B cell (primary cell): ENCODE measurements at regions not wholly inside any gene's neighbourhood (a gene's known extent, or its start where the extent isn't known, plus 50 kb on each side); places are given as distances from the start of the nearest gene placed in this dataset.

Source experiments
- ATAC-seq: fragments of 200-7000 bp; cut with Tn5 transposase; one replicate; pipeline ENCODE4 v1.10.0; 2021; ENCODE audit warnings: low read depth, mild to moderate bottlenecking, moderate number of reproducible peaks, moderate library complexity
- CTCF ChIA-PET: fragments of 350-600 bp; sonication (Branson Sonifier 250); formaldehyde crosslinking; loops from one replicate; lab custom pipeline; 2021; ENCODE audit warnings: antibody characterized with exemption, inconsistent platforms; lab: Charles Lee
- POLR2A ChIA-PET: fragments of 350-600 bp; sonication (Branson Sonifier 250); formaldehyde crosslinking; loops from one replicate; lab custom pipeline; 2021; ENCODE audit warnings: antibody characterized with exemption; lab: Charles Lee
- DNase-seq: peaks from one replicate; pipeline ENCODE4 v3.0.0; 2013
- H2AFZ ChIP-seq: 2 replicates; pipeline ENCODE4 v1.6.1; 2012; ENCODE audit warnings: mild to moderate bottlenecking, low read depth, low read length; ENCODE audit not compliant: insufficient read depth, poor library complexity, severe bottlenecking
- H3K27ac ChIP-seq, 2 donors: 1 replicate in 1 of 2; 2 replicates in 1 of 2; pipeline ENCODE4 v1.5.1; 2012 to 2013; ENCODE audit warnings: low read length in 2 of 2, mild to moderate bottlenecking in 2 of 2, moderate library complexity in 1 of 2
- H3K27me3 ChIP-seq, 4 experiments: fragments of 200-600 bp in 1 of 4; sonication (generic) in 1 of 4; replicated peaks in 1 of 4; 1 replicate in 2 of 4; 2 replicates in 2 of 4; pipeline versions ENCODE4 v1.6.1 to v1.7.0; 2013 to 2016; ENCODE audit warnings: low read length in 3 of 4, mild to moderate bottlenecking in 2 of 4, mixed read lengths in 1 of 4, moderate library complexity in 1 of 4; ENCODE audit not compliant: insufficient read depth in 4 of 4, control insufficient read depth in 3 of 4; ENCODE audit errors: control extremely low read depth in 1 of 4
- H3K36me3 ChIP-seq, 2 experiments: replicated peaks in 1 of 2; 1 replicate in 1 of 2; 2 replicates in 1 of 2; pipeline versions ENCODE4 v1.6.1 to v1.7.1; 2013; ENCODE audit warnings: low read length in 1 of 2; ENCODE audit not compliant: insufficient read depth in 2 of 2, control insufficient read depth in 1 of 2; ENCODE audit errors: control extremely low read depth in 1 of 2, extremely low read depth in 1 of 2
- H3K4me1 ChIP-seq, 2 donors: fragments of 200-600 bp in 1 of 2; sonication (generic) in 1 of 2; 1 replicate in 1 of 2; 2 replicates in 1 of 2; pipeline versions ENCODE4 v1.5.1 to v1.6.1; 2013 to 2017; ENCODE audit warnings: low read length in 2 of 2; ENCODE audit not compliant: control insufficient read depth in 2 of 2, insufficient read depth in 2 of 2
- H3K4me2 ChIP-seq: replicated peaks from 2 replicates; pipeline ENCODE3; 2012; ENCODE audit warnings: mild to moderate bottlenecking, low read depth, low read length; ENCODE audit not compliant: poor library complexity, severe bottlenecking
- H3K4me3 ChIP-seq, 5 experiments: fragments of 200-600 bp in 1 of 5; sonication (generic) in 1 of 5; 1 replicate in 3 of 5; 2 replicates in 2 of 5; pipeline versions ENCODE4 v1.5.1 to v1.7.0; 2011 to 2016; ENCODE audit warnings: low read length in 4 of 5, mild to moderate bottlenecking in 4 of 5, low read depth in 2 of 5, control low read depth in 1 of 5, moderate library complexity in 1 of 5; ENCODE audit not compliant: insufficient read depth in 1 of 5; ENCODE audit errors: control extremely low read depth in 1 of 5, extremely low read depth in 1 of 5
- H3K79me2 ChIP-seq: fragments of 200-600 bp; sonication (generic); one replicate; pipeline ENCODE4 v1.6.0; 2016; ENCODE audit warnings: low read length; ENCODE audit not compliant: control insufficient read depth, insufficient read depth
- H3K9ac ChIP-seq: fragments of 200-600 bp; sonication (generic); 2 replicates; pipeline ENCODE4 v1.6.1; 2017; ENCODE audit warnings: mild to moderate bottlenecking, low read length, moderate library complexity
- H3K9me3 ChIP-seq, 3 donors: one replicate each; pipeline versions ENCODE4 v1.6.1 to v1.7.1; 2013; ENCODE audit warnings: low read length in 2 of 3; ENCODE audit not compliant: control insufficient read depth in 2 of 3, insufficient read depth in 1 of 3; ENCODE audit errors: control extremely low read depth in 1 of 3
- H4K20me1 ChIP-seq: 2 replicates; pipeline ENCODE4 v1.6.0; 2012; ENCODE audit warnings: mild to moderate bottlenecking, low read length; ENCODE audit not compliant: insufficient read depth, control insufficient read depth, poor library complexity, severe bottlenecking
- H3K27ac Mint-ChIP-seq: one replicate; pipeline ENCODE4 v1.8.0; 2021; ENCODE audit warnings: mixed read lengths
- H3K27me3 Mint-ChIP-seq: one replicate; pipeline ENCODE4 v1.8.0; 2021; ENCODE audit warnings: mixed read lengths
- H3K4me1 Mint-ChIP-seq: one replicate; pipeline ENCODE4 v1.8.0; 2021; ENCODE audit warnings: mixed read lengths
- H3K4me3 Mint-ChIP-seq: one replicate; pipeline ENCODE4 v1.8.0; 2021; ENCODE audit warnings: mixed read lengths
- H3K9me3 Mint-ChIP-seq: one replicate; pipeline ENCODE4 v1.8.0; 2022; ENCODE audit warnings: mixed read lengths; ENCODE audit not compliant: insufficient read depth
- CTCF ChIP-seq: fragments of 200-600 bp; IDR thresholded peaks from one replicate; pipeline ENCODE4 v1.8.0; 2022; ENCODE audit warnings: antibody characterized with exemption, mild to moderate bottlenecking
- EZH2 ChIP-seq: IDR thresholded peaks from 2 replicates; pipeline ENCODE4 v1.6.1; 2012; ENCODE audit warnings: borderline replicate concordance, low read depth, mild to moderate bottlenecking, moderate library complexity, low read length; ENCODE audit not compliant: insufficient read depth, poor library complexity, severe bottlenecking
- WGBS: methylation state at CpG from one replicate; pipeline ENCODE4 v1.1.5; 2013; ENCODE audit warnings: missing lambda C conversion rate; ENCODE audit not compliant: insufficient coverage; 5-methylcytosine and 5-hydroxymethylcytosine counted together
- intact Hi-C: fragments of 100-400 bp; cut with micrococcal nuclease; formaldehyde crosslinking; loops from one replicate; pipeline ENCODE4 v1.10.0; 2022

GRCh38 chr10:44180321-44181168 is 204.4 kb downstream of the CXCL12 start:
- H3K4me2 ChIP-seq = no peak overlapping the region
- CTCF ChIA-PET = no interaction called here
- 97% methylated on average over 8 of the region's 10 CpGs for WGBS
- intact Hi-C loops = no loop called here
- no peak overlapping the region for H3K27ac Mint-ChIP-seq
- no peaks in the 10 kb centered on the region for H3K36me3 ChIP-seq
- H3K4me3 ChIP-seq = no peak overlapping the region
- POLR2A ChIA-PET = no interaction called here
- no peaks in the 10 kb centered on the region for H3K27me3 ChIP-seq
- no peak for DNase-seq
- H3K9ac ChIP-seq = no peak overlapping the region
- no peak for ATAC-seq
- H3K79me2 ChIP-seq = no peaks in the 10 kb centered on the region
- H3K27me3 Mint-ChIP-seq = no peaks in the 10 kb centered on the region
- H3K4me1 ChIP-seq = no peaks in the 10 kb centered on the region
- TF ChIP-seq EZH2 (no peak), CTCF (no peak)
- no peaks in the 10 kb centered on the region for H3K4me1 Mint-ChIP-seq
- no peak overlapping the region for H3K4me3 Mint-ChIP-seq
- no peaks in the 10 kb centered on the region for H3K9me3 Mint-ChIP-seq
- no peak overlapping the region for H2AFZ ChIP-seq
- H3K27ac ChIP-seq = no peak overlapping the region
- no peaks in the 10 kb centered on the region for H3K9me3 ChIP-seq
- H4K20me1 ChIP-seq = no peaks in the 10 kb centered on the region

- H3K4me1 Mint-ChIP-seq = no peaks in the 10 kb centered on the region
- TF ChIP-seq EZH2 (no peak), CTCF (no peak)
Measured at GRCh38 chr10:44178856-44179255, 206.0 kb downstream of the CXCL12 start.

More at GRCh38 chr10:44178856-44179255, 206.0 kb downstream of the CXCL12 start:
- H3K4me3 ChIP-seq = no peak overlapping the region
- Mint-ChIP-seq H3K9me3 (no peaks in the 10 kb centered on the region), H3K4me3 (no peak overlapping the region), H3K27ac (no peak overlapping the region), H3K27me3 (no peaks in the 10 kb centered on the region)
- ATAC-seq = no peak
- H4K20me1 ChIP-seq = no peaks in the 10 kb centered on the region
- ChIA-PET CTCF (no interaction called here), POLR2A (no interaction called here)
- no peak overlapping the region for H3K4me2 ChIP-seq
- no peak for DNase-seq
- H3K27me3 ChIP-seq = no peaks in the 10 kb centered on the region
- no peaks in the 10 kb centered on the region for H3K36me3 ChIP-seq
- H3K79me2 ChIP-seq = no peaks in the 10 kb centered on the region
- WGBS = no CpG with 5 or more reads among the region's 3 CpGs
- intact Hi-C loops = no loop called here
- H2AFZ ChIP-seq = no peak overlapping the region
- no peak overlapping the region for H3K9ac ChIP-seq
- H3K9me3 ChIP-seq = peaks cover 0 to under 1% (median 0%) of the 10 kb centered on the region in 3 donors
- H3K27ac ChIP-seq = no peak overlapping the region
- no peaks in the 10 kb centered on the region for H3K4me1 ChIP-seq
